Activated CD4-positive, CD25-positive, alpha-beta regulatory T cell treated with anti-CD3 and anti-CD28 coated beads, Interleukin-2, amount 50 U/mL, for 72 hours (primary cell): ENCODE measurements at regions not wholly inside any gene's neighbourhood (a gene's known extent, or its start where the extent isn't known, plus 50 kb on each side); places are given as distances from the start of the nearest gene placed in this dataset.
"Not testable (repeated sequence)": the region's sequence is repeated elsewhere in the genome, so short reads cannot be mapped to it uniquely, and the experiment has no call there.

Experiments
- DNase-seq: peaks from one replicate; pipeline ENCODE4 v3.0.0; 2021

GRCh38 chr2:8224347-8225190 is 457.3 kb upstream of the ID2 start:
- DNase-seq, result no peak

- no peak for DNase-seq
These were observed 456.6 kb upstream of the ID2 start for GRCh38 chr2:8225266-8225665.

DNA sequence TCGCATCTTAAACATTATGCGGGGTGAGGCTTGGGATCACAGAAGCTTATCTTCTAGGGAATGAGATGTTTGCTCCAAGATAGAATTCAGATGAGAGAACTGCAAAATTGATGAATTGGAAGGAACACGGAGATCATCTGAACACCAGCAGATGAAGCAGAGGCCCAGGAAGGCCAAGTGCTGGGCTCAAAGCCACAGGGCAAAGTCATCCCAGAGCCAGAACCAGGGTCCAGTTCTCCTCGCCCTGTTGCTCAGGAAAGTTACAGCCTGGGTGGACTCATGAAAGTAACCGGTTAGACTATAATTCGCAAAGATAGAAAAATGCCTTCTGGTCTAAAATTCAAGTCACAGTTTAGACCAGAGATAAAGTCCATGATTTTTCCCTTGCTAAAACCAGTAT is 456.1 kb upstream of the ID2 start:
- no peak for DNase-seq

DNA sequence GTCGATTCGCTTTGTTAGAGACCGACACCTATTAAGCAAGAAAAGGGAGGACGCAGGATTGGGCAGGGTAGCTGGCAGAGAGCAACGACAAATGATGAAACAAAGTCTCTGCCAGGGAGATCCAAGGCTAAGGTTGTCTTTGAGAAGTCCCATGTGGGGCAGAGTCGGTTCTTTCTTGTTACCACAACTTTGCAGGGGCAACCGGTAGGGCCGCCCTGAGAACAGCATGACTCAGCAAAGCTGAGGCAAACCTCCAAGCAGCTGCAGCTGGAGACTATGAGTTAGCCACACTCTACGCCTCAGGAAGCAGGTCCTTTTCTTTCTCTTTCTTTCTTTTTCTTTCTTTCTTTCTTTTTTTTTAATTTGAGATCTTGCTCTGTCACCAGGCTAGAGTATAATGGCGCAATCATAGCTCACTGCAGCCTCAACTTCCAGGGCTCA is 452.3 kb upstream of the ID2 start:
- DNase-seq, result no peak

- no peak for DNase-seq
These were observed 451.4 kb upstream of the ID2 start for GRCh38 chr2:8230466-8230865.

DNA sequence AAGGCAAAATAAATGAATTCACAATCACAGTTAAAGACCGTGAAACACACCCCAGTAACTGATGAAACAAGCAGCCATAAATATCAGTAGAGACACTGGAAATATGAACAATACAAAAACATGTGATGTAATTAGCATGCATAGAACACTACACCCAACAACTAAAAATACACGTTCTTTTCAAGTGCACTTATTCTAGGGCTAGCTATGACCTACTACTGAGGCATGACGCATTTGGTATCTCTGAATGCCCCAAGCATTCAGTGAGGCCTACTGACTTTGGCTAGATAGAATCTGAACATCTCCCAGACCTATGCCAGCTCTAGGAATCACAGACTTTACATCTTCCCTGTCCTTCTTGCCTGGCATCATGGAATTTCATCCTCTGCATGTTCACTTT is 450.0 kb upstream of the ID2 start:
- DNase-seq, result no peak

- no peak for DNase-seq
These were observed 449.0 kb upstream of the ID2 start for GRCh38 chr2:8232871-8233270.

DNA sequence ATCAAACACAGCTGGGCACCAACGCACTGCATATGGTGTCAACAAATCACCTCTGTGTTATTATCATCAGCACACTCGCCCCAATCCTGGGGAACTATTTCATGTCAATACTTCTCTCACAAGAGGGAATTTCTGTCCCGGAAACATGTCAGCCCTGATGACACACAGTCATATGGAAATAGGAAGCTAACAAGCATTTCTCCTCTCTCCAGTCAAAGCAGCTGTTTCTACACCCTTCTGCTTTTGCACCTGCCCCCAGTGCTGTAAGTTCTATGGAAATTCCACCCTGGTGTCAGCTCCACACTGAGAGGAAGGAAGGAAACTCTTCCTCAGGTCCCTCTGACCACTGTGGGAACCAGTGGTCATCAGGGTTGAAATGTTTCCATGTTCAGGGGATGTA is 447.6 kb upstream of the ID2 start:
- no peak for DNase-seq

GRCh38 chr2:8234757-8235374 is 447.0 kb upstream of the ID2 start:
- DNase-seq, result no peak

DNA sequence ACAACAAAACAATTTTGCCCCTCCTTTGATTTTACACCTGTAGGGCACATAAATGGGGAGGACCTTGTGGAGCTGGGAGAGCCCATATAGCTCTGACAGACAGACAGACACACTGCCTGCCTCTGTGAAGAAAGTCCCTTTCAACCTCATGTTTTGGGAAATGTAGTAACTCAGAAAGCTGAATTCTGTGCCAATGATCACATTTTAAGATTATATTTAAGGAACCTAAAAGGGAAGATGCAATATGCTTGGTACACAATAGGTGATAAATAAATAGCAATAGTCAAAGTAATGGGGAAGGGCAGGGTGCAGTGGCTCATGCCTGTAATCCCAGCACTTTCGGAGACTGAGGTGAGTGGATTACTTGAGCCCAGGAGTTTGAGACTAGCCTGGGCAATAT is 446.4 kb upstream of the ID2 start:
- DNase-seq, result no peak

DNA sequence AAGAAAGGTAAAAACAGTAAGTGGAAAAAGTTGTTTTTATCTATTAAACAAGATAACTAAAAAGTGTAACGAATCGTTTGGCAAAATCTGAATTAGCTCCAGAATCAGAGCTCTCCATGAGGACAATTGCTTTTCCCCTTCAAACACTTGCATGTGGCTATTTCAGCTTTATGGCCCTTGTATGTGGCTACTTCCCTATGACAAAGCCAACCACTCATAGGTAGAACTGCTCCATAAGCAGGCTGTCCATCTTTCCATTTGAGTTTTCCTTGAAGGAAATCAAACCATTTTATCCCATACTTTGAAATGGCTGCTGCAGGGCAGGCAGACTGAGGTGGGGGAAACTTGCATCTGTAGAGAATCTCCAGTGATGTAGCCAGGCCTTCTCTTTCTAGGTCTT is 445.5 kb upstream of the ID2 start:
- no peak for DNase-seq

DNA sequence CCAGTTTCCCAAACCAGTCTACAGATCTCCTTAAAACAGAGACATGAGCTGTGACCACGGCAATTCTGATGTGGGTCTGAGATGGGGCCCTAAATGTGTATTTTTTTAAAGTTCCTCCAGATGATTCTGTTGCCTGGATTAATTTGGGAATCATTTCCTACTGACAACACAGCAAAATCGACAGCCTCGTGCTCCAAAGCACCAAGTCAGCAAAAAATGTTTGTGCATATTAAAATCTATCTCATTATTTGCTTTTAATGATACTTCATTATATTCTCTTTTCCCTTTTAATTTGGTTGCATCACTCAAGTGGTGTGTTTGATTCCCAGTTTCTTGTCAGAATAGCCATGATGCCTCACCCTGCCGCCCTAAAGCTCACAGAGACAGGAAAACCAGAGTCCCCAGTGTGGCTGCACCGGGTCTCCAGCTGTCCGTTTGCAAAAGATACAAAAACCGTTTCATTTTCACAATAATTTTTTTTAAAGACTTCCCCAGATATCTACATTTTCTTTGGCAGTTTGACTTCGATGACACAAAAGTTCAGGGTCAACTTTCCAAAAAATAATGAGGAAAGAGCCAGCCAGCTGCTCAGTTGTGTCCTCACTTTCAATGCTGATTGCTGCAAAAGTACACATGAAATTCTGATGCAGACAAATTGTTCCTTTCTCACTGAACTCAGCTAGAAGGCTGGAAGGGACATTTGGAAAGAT is 443.2 kb upstream of the ID2 start:
- DNase-seq, result no peak

GRCh38 chr2:8239531-8240088 is 442.2 kb upstream of the ID2 start:
- no peak for DNase-seq

DNA sequence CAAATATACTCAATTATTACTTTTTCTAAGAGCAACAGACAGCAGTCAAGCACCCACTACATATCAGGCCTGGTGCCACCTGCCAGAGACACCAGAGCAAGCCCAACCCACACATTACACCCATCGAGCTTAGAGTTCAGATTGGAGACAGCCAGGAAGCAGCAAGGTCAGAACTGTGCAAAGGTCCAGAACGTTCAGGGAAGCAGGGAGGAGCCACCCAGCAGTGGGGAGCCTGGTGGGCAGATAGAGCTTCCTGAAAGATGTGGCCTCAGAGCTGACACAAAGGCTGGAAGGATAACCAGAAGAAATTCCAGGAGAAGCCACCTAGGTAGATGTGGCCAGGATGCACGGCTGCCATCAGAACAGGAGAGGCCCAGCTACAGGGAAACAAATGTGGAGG is 440.5 kb upstream of the ID2 start:
- DNase-seq, result no peak

DNA sequence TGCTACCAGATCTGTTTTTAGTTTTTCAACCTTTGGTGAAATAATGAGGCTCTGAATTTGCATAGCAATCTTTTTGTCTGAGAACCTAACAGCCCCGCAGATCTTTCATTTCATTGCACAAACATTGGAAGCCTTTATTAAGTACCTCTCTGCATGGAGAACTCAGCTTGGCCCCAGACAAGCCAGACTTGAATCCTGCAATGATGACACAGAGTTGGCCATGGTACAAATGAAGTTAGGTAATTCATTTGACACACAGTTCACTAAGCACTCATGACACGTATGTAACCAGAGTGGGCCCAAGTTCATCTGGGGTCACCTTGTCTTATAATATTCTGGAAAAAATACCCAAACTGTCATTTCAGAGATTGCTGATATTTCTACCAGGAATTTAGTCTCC is 439.1 kb upstream of the ID2 start:
- DNase-seq, result no peak

DNA sequence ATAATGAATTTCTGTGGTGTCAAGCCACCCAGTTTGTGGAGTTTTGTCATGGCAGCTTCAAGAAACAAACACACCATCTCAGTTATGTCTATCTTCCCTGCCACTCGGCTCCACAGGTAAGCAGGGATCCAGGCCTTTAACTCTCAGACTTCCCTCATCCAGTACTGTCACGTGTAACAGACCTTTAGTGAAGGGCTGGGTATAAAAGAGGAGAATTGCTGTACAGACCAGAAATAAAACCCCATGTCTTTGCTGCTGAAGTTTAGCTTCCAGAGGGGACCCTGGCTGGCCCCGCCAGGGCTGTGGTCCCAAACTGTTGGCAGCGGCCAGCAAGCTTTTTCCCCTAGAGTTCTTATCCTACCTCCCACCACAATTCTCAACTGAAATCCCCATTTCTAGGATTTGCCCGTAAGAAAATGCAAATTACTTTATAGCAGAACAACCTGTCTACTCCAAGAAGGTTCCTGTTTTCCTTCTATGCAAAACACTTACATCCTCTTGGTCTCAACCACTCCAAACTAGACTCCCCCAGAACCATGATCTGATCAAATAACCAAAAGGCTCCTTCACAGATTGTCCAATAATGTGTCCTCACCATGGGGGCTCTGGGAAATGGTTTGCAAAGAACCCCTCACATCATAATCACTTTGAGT is 438.0 kb upstream of the ID2 start:
- no peak for DNase-seq

DNA sequence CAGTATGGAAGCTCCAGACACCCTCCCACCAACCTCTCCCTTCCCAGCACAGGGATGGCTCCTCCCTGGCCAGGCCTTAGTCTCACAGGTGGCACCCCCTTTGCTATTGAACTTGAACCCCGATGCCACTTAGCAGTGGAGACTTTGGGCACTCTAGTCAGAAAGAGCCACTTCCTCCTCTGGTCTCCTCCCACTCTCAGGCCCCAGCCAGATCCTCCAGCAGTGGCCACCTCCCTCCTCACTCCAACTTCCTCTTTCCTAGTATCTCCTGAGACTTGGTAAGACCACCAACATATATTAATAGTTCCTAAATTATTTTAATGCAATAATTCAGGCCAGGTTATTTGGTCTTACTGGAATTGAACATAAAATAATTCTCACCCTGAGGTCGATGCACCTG is 437.2 kb upstream of the ID2 start:
- no peak for DNase-seq

GRCh38 chr2:8246137-8246536 is 435.7 kb upstream of the ID2 start:
- DNase-seq, result no peak

GRCh38 chr2:8247905-8248622 is 433.8 kb upstream of the ID2 start:
- DNase-seq, result no peak

DNA sequence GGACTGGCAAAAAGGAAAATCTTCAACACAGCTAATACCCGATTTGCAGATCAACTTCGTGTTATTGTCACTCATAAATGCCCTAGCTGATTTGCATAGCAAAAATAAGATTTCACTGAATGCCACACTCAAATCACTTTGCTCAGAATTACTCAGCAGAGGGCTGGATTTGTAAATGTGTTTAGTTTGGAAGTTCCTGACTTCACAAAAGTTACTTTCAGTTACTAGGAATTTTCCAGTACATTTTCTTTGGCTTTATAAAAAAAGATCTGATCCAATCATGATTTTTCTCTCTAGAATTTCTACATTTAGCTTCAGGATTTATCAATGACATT is 433.3 kb upstream of the ID2 start:
- no peak for DNase-seq

- DNase-seq, result no peak
These were observed 432.7 kb upstream of the ID2 start for GRCh38 chr2:8249141-8249540.

- no peak for DNase-seq
These were observed 432.1 kb upstream of the ID2 start for GRCh38 chr2:8249769-8250168.

DNA sequence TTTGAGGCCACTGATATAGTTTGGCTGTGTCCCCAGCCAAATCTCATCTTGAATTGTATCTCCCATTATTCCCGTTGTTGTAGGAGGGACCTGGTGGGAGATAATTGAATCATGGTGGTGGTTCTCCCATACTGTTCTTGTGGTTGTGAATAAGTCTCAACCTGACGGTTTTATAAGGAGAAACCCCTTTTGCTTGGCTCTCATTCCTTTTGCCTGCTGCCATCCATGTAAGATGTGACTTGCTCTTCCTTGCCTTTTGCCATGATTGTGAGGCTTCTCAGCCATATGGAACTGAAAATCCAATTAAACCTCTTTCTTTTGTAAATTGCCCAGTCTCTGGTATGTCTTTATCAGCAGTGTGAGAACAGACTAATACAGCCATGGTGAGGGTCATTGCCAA is 431.6 kb upstream of the ID2 start:
- not testable (repeated sequence) for DNase-seq
